CD1c-positive myeloid dendritic cell (primary cell): ENCODE measurements at regions not wholly inside any gene's neighbourhood (a gene's known extent, or its start where the extent isn't known, plus 50 kb on each side); places are given as distances from the start of the nearest gene placed in this dataset.
"Not testable (repeated sequence)": the region's sequence is repeated elsewhere in the genome, so short reads cannot be mapped to it uniquely, and the experiment has no call there.

ENCODE experiments used
- DNase-seq: peaks from one replicate; pipeline ENCODE4 v3.0.0-alpha.2; 2016; ENCODE audit errors: extremely low spot score

- DNase-seq = not testable (repeated sequence)
Observed at GRCh38 chr1:120614931-120615639, 108.7 kb upstream of the NBPF26 start.

DNA sequence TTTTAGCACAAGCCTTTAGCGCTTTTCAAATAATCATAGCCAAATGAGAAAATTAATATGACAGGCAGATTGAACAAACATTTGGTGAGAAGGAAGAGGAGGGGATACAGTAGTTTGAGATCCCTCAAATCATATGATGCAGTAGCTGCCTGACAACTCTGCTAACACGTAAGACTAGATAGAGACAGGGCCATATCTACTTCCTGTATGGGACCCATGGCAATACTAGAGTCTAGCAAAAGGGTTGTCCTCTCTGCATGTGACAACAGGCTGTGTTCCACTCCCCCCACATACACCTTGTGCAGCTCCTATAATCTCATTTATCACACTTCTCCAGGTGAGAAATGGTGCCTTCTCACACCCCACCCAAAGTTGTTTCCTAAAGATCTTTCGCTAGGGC is 106.3 kb upstream of the NBPF26 start:
- DNase-seq = not testable (repeated sequence)

DNA sequence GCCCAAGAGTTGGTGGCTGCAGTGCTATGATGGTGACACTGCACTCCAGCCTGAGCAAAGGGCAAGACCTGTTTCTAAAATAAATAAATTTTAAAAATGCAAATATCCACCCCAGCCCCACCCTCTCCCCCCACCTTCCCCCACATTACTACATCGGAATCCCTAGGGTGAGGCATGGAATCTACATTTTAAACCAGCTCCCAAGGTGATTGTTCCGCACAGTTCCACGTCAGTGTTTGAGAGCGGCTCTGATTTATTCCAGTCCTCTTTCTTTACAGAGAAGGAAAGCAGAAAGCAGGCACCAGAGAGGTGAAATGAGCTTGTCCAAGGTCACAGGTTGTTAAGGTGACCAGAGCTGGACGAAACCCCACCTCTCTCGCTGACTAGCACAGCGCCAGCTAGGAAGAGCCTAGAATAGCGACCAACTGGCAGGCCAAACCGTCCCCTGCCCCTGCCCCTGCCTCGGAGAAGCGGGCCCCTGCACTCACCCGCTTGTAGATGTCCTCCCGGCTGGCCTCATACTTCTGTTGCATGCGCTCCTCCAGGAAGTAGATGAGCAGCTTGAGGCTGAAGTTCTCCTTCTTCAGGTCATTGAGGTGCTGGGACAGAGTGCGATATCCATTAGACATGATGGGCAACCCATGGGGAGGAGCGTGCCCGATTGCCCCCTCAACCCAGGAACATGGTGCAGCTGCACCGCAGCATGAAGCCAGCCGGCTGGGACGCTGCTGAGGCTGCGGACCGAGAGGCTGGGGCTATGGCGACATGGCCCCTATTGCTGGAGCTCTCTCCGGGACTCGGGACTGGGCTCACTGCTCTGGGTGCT is 103.7 kb upstream of the NBPF26 start:
- DNase-seq = not testable (repeated sequence)

- not testable (repeated sequence) for DNase-seq
Observed at GRCh38 chr1:120620693-120620969, 103.1 kb upstream of the NBPF26 start.

GRCh38 chr1:120621278-120621677 is 102.5 kb upstream of the NBPF26 start:
- not testable (repeated sequence) for DNase-seq

GRCh38 chr1:120623539-120623938 is 100.2 kb upstream of the NBPF26 start:
- not testable (repeated sequence) for DNase-seq

DNA sequence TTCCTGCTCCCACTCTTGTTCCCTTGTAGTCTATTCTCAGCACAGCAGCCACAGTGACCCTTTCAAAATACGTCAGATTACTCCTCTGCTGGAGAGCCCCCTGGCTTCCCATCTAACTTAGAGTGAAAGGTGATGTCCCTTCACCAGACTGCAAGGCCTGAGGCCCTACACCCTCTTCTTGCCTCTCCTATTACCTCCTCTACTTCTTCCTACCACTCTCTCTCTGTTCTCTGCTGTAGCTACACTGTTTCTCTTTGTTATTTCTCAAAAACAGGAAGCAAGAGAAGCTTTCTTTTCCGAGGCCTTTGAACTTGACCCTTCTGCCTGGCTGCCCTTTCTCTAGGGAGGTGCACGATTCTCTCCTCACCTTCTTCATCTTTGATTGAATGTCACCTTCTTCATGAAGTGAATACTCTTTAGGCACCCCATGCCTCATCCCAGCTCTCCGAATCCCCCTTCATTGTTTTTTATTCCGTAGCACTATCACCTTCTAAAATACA is 99.1 kb upstream of the NBPF26 start:
- peak; percentile 4 for DNase-seq

DNA sequence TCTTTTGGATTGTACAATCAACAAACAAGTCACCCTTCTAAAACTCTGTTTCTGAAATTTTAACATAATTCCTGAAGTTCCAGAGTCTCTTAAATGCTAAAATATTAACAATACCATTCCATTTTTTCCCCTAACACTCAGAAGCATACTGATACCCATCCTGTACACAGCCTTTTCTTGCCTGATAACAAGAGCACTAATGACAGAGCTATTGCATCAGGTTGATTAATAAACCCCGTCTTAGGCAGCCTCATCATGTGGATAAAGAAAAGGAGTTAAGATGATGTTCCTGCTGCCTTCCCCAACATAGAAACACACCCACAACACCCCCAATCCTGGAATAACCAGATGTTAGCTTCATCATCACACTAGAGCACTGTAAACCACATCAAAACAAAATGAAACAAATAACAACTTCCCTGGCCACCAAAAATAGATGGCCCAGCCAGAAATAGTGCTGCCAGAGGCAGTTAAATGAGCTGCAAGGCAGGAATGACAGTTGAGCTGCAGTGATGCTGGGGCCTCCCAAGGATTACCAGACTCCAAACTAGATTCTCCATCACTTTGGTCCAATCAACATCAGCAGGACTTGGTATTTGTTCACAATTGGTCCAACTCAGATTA is 93.8 kb upstream of the NBPF26 start:
- not testable (repeated sequence) for DNase-seq

DNA sequence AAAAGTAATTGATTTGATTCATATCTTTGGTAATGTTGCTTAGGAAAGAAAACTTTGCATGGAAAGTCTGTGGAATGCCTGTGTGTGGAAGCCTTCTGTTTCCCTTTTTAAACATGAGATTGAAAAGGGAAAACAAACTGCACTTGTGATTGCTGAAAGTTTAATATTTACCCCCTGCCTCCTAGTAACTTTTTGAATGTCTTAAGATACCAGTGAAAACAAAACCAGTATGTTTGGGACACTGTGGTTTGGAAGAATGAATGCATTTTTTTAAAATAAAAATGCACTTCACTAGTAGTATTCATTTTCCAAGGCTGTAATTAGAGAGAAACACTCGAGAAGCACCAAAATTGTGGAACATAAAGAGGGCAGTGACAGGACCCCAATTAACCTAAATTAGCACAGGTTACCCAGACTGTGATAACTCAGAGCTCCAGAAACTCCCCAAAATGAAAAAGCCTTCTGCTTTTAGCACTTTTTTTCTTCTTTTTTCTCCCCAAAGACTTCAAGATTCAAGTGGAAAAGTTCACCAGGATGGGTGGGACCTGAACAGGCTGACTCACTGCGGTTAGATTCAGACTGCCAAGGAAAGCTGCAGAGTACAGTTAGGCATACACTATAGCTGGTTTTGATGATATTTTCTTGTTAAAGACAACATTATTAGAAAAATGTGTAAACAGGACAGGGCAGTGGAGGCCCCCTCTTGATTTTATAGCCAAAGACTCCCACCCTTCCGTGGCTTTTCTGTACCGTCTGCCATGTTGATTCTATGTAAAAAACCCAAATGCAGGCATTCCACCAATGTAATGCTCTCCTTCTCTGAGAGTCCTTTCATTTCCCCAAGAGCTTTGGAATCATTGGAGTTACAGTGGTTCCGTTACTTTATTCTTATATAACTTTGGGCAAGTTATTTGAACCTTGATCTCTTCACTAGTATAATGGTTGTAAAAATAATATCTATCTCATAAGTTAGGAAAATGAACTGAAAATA is 88.6 kb upstream of the NBPF26 start:
- not testable (repeated sequence) for DNase-seq

- not testable (repeated sequence) for DNase-seq
Observed at GRCh38 chr1:120640261-120641013, 83.3 kb upstream of the NBPF26 start.

DNA sequence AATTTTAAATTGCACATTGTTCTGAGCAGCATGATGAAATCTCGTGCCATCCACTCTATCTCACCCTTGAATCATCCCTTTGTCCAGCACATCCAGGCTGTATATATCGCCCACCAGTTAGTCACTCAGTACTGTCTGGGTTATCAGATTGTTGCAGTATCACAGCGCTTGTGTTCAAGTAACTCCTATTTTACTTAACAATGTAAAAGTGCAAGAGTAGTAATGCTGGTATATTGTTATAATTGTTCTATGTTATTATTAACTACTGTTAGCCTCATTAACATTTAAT is 82.8 kb upstream of the NBPF26 start:
- not testable (repeated sequence) for DNase-seq

DNA sequence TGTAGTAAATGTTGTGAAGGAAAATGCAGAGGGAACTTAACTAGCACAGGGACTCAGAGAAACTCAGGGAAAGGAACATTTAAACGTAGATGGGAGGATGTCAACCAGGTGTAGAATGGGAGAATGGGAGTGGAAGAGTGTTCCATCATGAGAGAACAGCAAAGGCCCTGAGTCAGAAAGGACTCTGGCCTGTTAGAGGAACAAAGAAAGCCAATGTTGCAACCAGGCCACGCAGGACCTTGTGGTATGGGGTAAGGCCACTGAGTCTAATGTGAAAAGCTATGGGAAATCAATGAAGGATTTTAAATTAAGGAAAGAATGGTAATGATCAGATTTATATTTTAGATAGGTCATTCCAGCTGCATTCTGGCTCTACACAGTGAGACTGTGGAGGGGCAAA is 76.6 kb upstream of the NBPF26 start:
- not testable (repeated sequence) for DNase-seq

DNA sequence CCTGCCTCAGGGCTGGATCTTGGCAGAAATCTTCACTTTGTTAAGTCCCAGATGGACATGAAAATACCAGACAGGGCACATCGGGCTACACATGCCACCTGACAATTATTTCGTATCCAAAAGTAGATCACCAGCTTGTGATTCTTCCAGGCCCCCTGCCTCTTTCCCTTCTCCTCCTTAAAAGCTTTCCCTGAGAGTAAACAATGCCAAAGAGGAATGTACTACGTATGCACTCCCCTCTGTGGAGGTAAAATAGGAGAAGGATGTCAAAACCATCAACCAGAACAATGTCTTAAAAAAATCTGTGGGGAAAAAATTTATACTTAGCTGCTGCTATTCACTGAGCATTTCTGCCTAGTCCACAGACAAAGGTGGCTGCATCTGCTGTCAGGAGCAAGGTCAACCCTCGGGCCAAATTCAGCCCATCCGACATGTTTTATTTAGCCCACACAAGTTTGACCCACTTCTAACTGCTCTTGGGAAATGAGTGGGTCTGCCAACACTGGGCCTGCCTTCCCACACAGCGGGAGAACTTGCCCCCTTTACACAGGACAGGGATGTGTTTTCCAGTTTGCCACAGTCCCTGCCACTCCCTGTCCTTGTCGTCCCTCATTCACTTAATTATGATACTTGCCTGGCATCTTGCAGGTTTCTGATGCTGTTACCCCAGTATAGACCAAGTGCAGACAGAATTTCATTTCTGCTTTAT is 74.7 kb upstream of the NBPF26 start:
- DNase-seq = not testable (repeated sequence)

- not testable (repeated sequence) for DNase-seq
Observed at GRCh38 chr1:120649730-120650129, 74.0 kb upstream of the NBPF26 start.

- DNase-seq = not testable (repeated sequence)
Observed at GRCh38 chr1:120654114-120654513, 69.6 kb upstream of the NBPF26 start.

GRCh38 chr1:120655394-120655793 is 68.4 kb upstream of the NBPF26 start:
- DNase-seq = not testable (repeated sequence)

- not testable (repeated sequence) for DNase-seq
Observed at GRCh38 chr1:120656116-120656515, 67.6 kb upstream of the NBPF26 start.

DNA sequence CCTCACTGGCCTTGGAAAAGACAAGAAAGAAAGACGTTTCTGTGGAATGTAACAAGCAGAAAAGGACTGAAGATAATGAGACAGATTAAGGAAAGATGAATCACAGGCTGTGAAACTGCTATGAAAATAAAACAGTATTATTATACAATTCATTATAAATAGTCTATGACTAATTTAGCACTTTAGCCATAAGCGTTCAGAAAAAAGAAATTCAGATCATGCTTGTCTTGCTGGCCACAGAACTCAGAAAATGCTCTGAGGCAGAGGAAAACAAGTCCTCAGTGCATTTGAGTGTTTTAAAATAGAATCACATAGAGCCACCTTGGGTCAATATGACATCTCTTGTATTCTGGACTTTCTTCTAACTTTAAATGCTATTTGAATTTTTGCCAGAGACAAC is 65.9 kb upstream of the NBPF26 start:
- DNase-seq = not testable (repeated sequence)

- not testable (repeated sequence) for DNase-seq
Observed at GRCh38 chr1:120658622-120659021, 65.1 kb upstream of the NBPF26 start.

DNA sequence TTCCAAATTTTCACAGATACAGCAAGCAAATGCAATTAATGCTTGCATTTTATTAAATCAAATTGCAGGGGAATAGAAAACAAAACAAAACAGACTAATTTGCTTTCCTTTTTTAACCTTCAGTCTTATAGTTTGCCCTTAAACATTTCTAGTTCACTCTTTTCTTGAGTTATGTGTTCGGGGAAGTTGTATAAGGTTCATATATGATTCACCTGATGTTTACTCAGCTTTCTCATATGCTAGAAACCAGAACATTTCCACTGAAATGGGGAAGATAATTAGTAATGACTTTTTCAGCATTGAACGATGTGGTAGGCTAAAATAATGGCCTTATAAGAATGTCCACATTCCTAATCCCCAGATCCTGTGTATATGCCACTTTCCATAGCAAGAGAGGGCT is 64.6 kb upstream of the NBPF26 start:
- DNase-seq = not testable (repeated sequence)
